Common myeloid progenitor, CD34-positive (primary cell): ENCODE measurements at regions not wholly inside any gene's neighbourhood (a gene's known extent, or its start where the extent isn't known, plus 50 kb on each side); places are given as distances from the start of the nearest gene placed in this dataset.

Experiments used
- CTCF ChIA-PET: fragments of 350-600 bp; sonication (Branson Sonifier 250); formaldehyde crosslinking; loops from one replicate; lab custom pipeline; 2021; ENCODE audit warnings: antibody characterized with exemption; lab: Charles Lee
- POLR2A ChIA-PET: fragments of 350-600 bp; sonication (Branson Sonifier 250); formaldehyde crosslinking; loops from one replicate; lab custom pipeline; 2021; ENCODE audit warnings: antibody characterized with exemption; lab: Charles Lee
- DNase-seq, 3 donors: peaks; one replicate each; pipeline versions ENCODE4 v3.0.0 to v3.0.0-alpha.2; 2013
- H3K27ac ChIP-seq, 2 experiments: 1 replicate in 1 of 2; 2 replicates in 1 of 2; pipeline ENCODE4 v1.7.0; 2013; ENCODE audit warnings: inconsistent platforms in 2 of 2, low read length in 2 of 2, mild to moderate bottlenecking in 2 of 2, low read depth in 1 of 2, moderate library complexity in 1 of 2; ENCODE audit not compliant: severe bottlenecking in 2 of 2, insufficient read depth in 1 of 2, poor library complexity in 1 of 2
- H3K27me3 ChIP-seq, 5 experiments: replicated peaks in 2 of 5; 1 replicate in 3 of 5; 2 replicates in 2 of 5; pipeline versions ENCODE4 v1.6.1 to v1.7.0; 2013; ENCODE audit warnings: low read length in 4 of 5, mild to moderate bottlenecking in 2 of 5, moderate library complexity in 2 of 5, inconsistent platforms in 1 of 5; ENCODE audit not compliant: insufficient read depth in 5 of 5, control insufficient read depth in 4 of 5
- H3K36me3 ChIP-seq, 4 experiments: 1 replicate in 2 of 4; 2 replicates in 2 of 4; pipeline versions ENCODE4 v1.6.1 to v1.7.0; 2013; ENCODE audit warnings: low read length in 3 of 4, control low read depth in 1 of 4, mild to moderate bottlenecking in 1 of 4; ENCODE audit not compliant: control insufficient read depth in 4 of 4, insufficient read depth in 4 of 4
- H3K4me1 ChIP-seq, 4 experiments: 1 replicate in 3 of 4; 2 replicates in 1 of 4; pipeline versions ENCODE4 v1.6.1 to v1.7.1; 2013; ENCODE audit warnings: low read length in 3 of 4, mild to moderate bottlenecking in 3 of 4, control low read depth in 1 of 4, inconsistent platforms in 1 of 4, moderate library complexity in 1 of 4; ENCODE audit not compliant: control insufficient read depth in 4 of 4, insufficient read depth in 4 of 4; ENCODE audit errors: control extremely low read depth in 1 of 4
- H3K4me3 ChIP-seq, 7 experiments: 1 replicate in 4 of 7; 2 replicates in 3 of 7; pipeline versions ENCODE4 v1.5.1 to v1.7.0; 2013; ENCODE audit warnings: mild to moderate bottlenecking in 7 of 7, low read length in 6 of 7, moderate library complexity in 6 of 7, inconsistent platforms in 2 of 7, low read depth in 2 of 7, control low read depth in 1 of 7; ENCODE audit not compliant: insufficient read depth in 4 of 7, control insufficient read depth in 1 of 7; ENCODE audit errors: extremely low read depth in 1 of 7
- H3K9me3 ChIP-seq, 5 experiments: 1 replicate in 4 of 5; 2 replicates in 1 of 5; pipeline versions ENCODE4 v1.6.1 to v1.7.1; 2013; ENCODE audit warnings: low read length in 4 of 5, mild to moderate bottlenecking in 2 of 5, inconsistent platforms in 1 of 5, low read depth in 1 of 5, moderate library complexity in 1 of 5; ENCODE audit not compliant: control insufficient read depth in 4 of 5, insufficient read depth in 2 of 5; ENCODE audit errors: control extremely low read depth in 1 of 5
- WGBS: methylation state at CpG from one replicate; pipeline ENCODE4 v1.1.5; 2013; ENCODE audit not compliant: insufficient coverage; 5-methylcytosine and 5-hydroxymethylcytosine counted together

GRCh38 chr7:86479144-86479543 lies 164.6 kb upstream of the GRM3 start:
- DNase-seq = no peak
- Histone ChIP-seq H3K4me1 (no peaks in the 10 kb centered on the region), H3K9me3 (no peaks in the 10 kb centered on the region), H3K4me3 (no peak overlapping the region), H3K27me3 (no peaks in the 10 kb centered on the region), H3K36me3 (no peaks in the 10 kb centered on the region), H3K27ac (no peak overlapping the region)
- 70% methylated on average over 2 of the region's 2 CpGs for WGBS
- CTCF ChIA-PET = no interaction called here
- POLR2A ChIA-PET = no interaction called here

GRCh38 chr7:86477343-86477935 lies 166.3 kb upstream of the GRM3 start:
- 75% methylated on average over 1 of the region's 2 CpGs for WGBS
- H3K36me3 ChIP-seq = no peaks in the 10 kb centered on the region
- H3K27me3 ChIP-seq = no peaks in the 10 kb centered on the region
- no peak overlapping the region for H3K27ac ChIP-seq
- H3K4me1 ChIP-seq = no peaks in the 10 kb centered on the region
- ChIA-PET CTCF (no interaction called here), POLR2A (no interaction called here)
- H3K4me3 ChIP-seq = no peak overlapping the region
- no peak for DNase-seq
- no peaks in the 10 kb centered on the region for H3K9me3 ChIP-seq

GRCh38 chr7:86470763-86471162 lies 172.9 kb upstream of the GRM3 start:
- H3K4me3 ChIP-seq = no peak overlapping the region
- H3K27me3 ChIP-seq = no peaks in the 10 kb centered on the region
- ChIA-PET CTCF (interaction anchor here (1.3 to 2.4 kb wide), 5 partner anchors 24 to 584 kb away, joined by 3 to 11 read pairs (median 4); no protein-coding TSS in a partner anchor), POLR2A (no interaction called here)
- no peaks in the 10 kb centered on the region for H3K4me1 ChIP-seq
- no peak for DNase-seq
- H3K9me3 ChIP-seq = no peaks in the 10 kb centered on the region
- WGBS = no CpG with 5 or more reads among the region's 1 CpG
- no peak overlapping the region for H3K27ac ChIP-seq
- no peaks in the 10 kb centered on the region for H3K36me3 ChIP-seq

- H3K27me3 ChIP-seq = no peaks in the 10 kb centered on the region
- H3K9me3 ChIP-seq = no peaks in the 10 kb centered on the region
- CTCF ChIA-PET = interaction anchor here (0.9 to 2.4 kb wide), 8 partner anchors 22 to 1441 kb away, joined by 3 to 11 read pairs (median 3); no protein-coding TSS in a partner anchor
- H3K4me1 ChIP-seq = no peaks in the 10 kb centered on the region
- no peak overlapping the region for H3K4me3 ChIP-seq
- POLR2A ChIA-PET = no interaction called here
- DNase-seq = peak; percentile 67 to 80 (median 75)
- H3K36me3 ChIP-seq = no peaks in the 10 kb centered on the region
- 69% methylated on average over 4 of the region's 9 CpGs for WGBS
- no peak overlapping the region for H3K27ac ChIP-seq
Observed at GRCh38 chr7:86469680-86470295, 173.9 kb upstream of the GRM3 start.

GRCh38 chr7:86454753-86455152 lies 189.0 kb upstream of the GRM3 start:
- Histone ChIP-seq H3K9me3 (no peaks in the 10 kb centered on the region), H3K27ac (no peak overlapping the region), H3K27me3 (no peaks in the 10 kb centered on the region), H3K4me3 (no peak overlapping the region), H3K36me3 (no peaks in the 10 kb centered on the region), H3K4me1 (no peaks in the 10 kb centered on the region)
- POLR2A ChIA-PET = no interaction called here
- CTCF ChIA-PET = no interaction called here
- no CpG with 5 or more reads among the region's 2 CpGs for WGBS
- DNase-seq = no peak

- CTCF ChIA-PET = interaction anchor here (0.6 kb wide), 1 partner anchor 200 kb away, joined by 3 read pairs; no protein-coding TSS in a partner anchor
- no peak for DNase-seq
- POLR2A ChIA-PET = no interaction called here
- 88% methylated on average over 1 of the region's 1 CpG for WGBS
- Histone ChIP-seq H3K36me3 (no peaks in the 10 kb centered on the region), H3K4me1 (no peaks in the 10 kb centered on the region), H3K4me3 (no peak overlapping the region), H3K27me3 (no peaks in the 10 kb centered on the region), H3K27ac (no peak overlapping the region), H3K9me3 (no peaks in the 10 kb centered on the region)
Observed at GRCh38 chr7:86453454-86453853, 190.3 kb upstream of the GRM3 start.

- no peak overlapping the region for H3K4me3 ChIP-seq
- ChIA-PET CTCF (interaction anchor here (1.7 kb wide), 1 partner anchor 18 kb away, joined by 4 read pairs; no protein-coding TSS in a partner anchor), POLR2A (no interaction called here)
- H3K27ac ChIP-seq = no peak overlapping the region
- 92% methylated on average over 2 of the region's 3 CpGs for WGBS
- no peaks in the 10 kb centered on the region for H3K27me3 ChIP-seq
- no peaks in the 10 kb centered on the region for H3K9me3 ChIP-seq
- no peak for DNase-seq
- H3K36me3 ChIP-seq = no peaks in the 10 kb centered on the region
- H3K4me1 ChIP-seq = no peaks in the 10 kb centered on the region
Observed at GRCh38 chr7:86448856-86449255, 194.9 kb upstream of the GRM3 start.
